H1 (cell line): ENCODE measurements at regions not wholly inside any gene's neighbourhood (a gene's known extent, or its start where the extent isn't known, plus 50 kb on each side); places are given as distances from the start of the nearest gene placed in this dataset.

Experiments used
- CTCF ChIA-PET: fragments of 300-600 bp; sonication (Branson Sonifier 250); formaldehyde crosslinking; loops from one replicate; lab custom pipeline; 2021; ENCODE audit not compliant: partially characterized antibody; lab: Charles Lee
- POLR2A ChIA-PET: fragments of 300-600 bp; sonication (Branson Sonifier 250); formaldehyde crosslinking; loops from one replicate; lab custom pipeline; 2021; ENCODE audit warnings: inconsistent platforms; ENCODE audit not compliant: partially characterized antibody; lab: Charles Lee
- DNase-seq, 2 experiments: peaks; one replicate each; pipeline versions ENCODE4 v3.0.0 to v3.0.0-alpha.2; 2010 to 2022; ENCODE audit warnings: low spot score in 2 of 2, low read depth in 1 of 2, mixed read lengths in 1 of 2
- FAIRE-seq: peaks from 2 replicates; lab custom pipeline; 2011; peaks lifted over from hg19 to GRCh38; lab: Jason Lieb, UNC
- H2AFZ ChIP-seq: 2 replicates; pipeline ENCODE4 v1.8.1; 2012; ENCODE audit warnings: low read length, inconsistent platforms
- H2AK5ac ChIP-seq: 2 replicates; pipeline ENCODE4 v1.6.1; 2013; ENCODE audit warnings: low read depth, low read length
- H2BK120ac ChIP-seq: replicated peaks from 2 replicates; pipeline ENCODE3; 2013; ENCODE audit warnings: low read depth, low read length, inconsistent platforms
- H2BK12ac ChIP-seq: 2 replicates; pipeline ENCODE4 v1.6.1; 2013; ENCODE audit warnings: low read depth, low read length
- H2BK15ac ChIP-seq: 2 replicates; pipeline ENCODE4 v1.6.1; 2013; ENCODE audit warnings: low read length
- H2BK20ac ChIP-seq: 2 replicates; pipeline ENCODE4 v1.6.1; 2013; ENCODE audit warnings: low read length
- H2BK5ac ChIP-seq: 2 replicates; pipeline ENCODE4 v1.6.1; 2013; ENCODE audit warnings: low read depth, low read length
- H3K14ac ChIP-seq: 2 replicates; pipeline ENCODE4 v1.6.1; 2013; ENCODE audit warnings: inconsistent platforms; ENCODE audit not compliant: insufficient read length
- H3K18ac ChIP-seq: 2 replicates; pipeline ENCODE4 v1.6.1; 2013; ENCODE audit warnings: low read length; ENCODE audit errors: extremely low read depth
- H3K23ac ChIP-seq: 2 replicates; pipeline ENCODE4 v1.6.1; 2013; ENCODE audit warnings: inconsistent platforms; ENCODE audit not compliant: insufficient read length
- H3K23me2 ChIP-seq: 2 replicates; pipeline ENCODE4 v1.6.1; 2013; ENCODE audit warnings: low read depth, low read length
- H3K27ac ChIP-seq: 2 replicates; pipeline ENCODE4 v1.6.1; 2011; ENCODE audit warnings: low read depth, low read length, inconsistent platforms
- H3K27me3 ChIP-seq, 4 experiments: replicated peaks in 1 of 4; 1 replicate in 1 of 4; 2 replicates in 3 of 4; pipeline versions ENCODE4 v1.6.1 to v1.8.1; 2011 to 2013; ENCODE audit warnings: low read length in 3 of 4, mild to moderate bottlenecking in 3 of 4, inconsistent platforms in 2 of 4, mixed read lengths in 2 of 4, moderate library complexity in 1 of 4; ENCODE audit not compliant: control insufficient read depth in 3 of 4, insufficient read depth in 3 of 4; ENCODE audit errors: extremely low read depth in 1 of 4
- H3K36me3 ChIP-seq, 4 experiments: 2 replicates each; pipeline versions ENCODE4 v1.6.1 to v1.8.1; 2011 to 2013; ENCODE audit warnings: mild to moderate bottlenecking in 4 of 4, low read length in 3 of 4, moderate library complexity in 2 of 4, control low read depth in 1 of 4, inconsistent platforms in 1 of 4; ENCODE audit not compliant: insufficient read depth in 4 of 4, control insufficient read depth in 2 of 4
- H3K4ac ChIP-seq: replicated peaks from 2 replicates; pipeline ENCODE3; 2013; ENCODE audit warnings: low read length, low read depth, mixed read lengths, inconsistent platforms; ENCODE audit not compliant: insufficient read length
- H3K4me1 ChIP-seq, 4 experiments: replicated peaks in 1 of 4; 1 replicate in 1 of 4; 2 replicates in 3 of 4; pipeline versions ENCODE4 v1.6.1 to v1.8.1; 2011 to 2013; ENCODE audit warnings: low read length in 3 of 4, inconsistent platforms in 2 of 4, mixed read lengths in 1 of 4; ENCODE audit not compliant: insufficient read depth in 4 of 4, control insufficient read depth in 3 of 4
- H3K4me2 ChIP-seq, 2 experiments: 2 replicates each; pipeline versions ENCODE4 v1.6.1 to v1.8.1; 2011 to 2013; ENCODE audit warnings: low read depth in 2 of 2, low read length in 2 of 2, control low read depth in 1 of 2, inconsistent platforms in 1 of 2, mild to moderate bottlenecking in 1 of 2; ENCODE audit not compliant: insufficient read depth in 1 of 2
- H3K4me3 ChIP-seq, 4 experiments: fragments of 200-600, 300-600 bp in 1 of 4; sonication (generic), shearing (Covaris generic), sonication (Bioruptor Twin) in 1 of 4; 2 replicates each; pipeline versions ENCODE4 v1.5.1 to v1.8.1; 2011 to 2016; ENCODE audit warnings: low read length in 4 of 4, low read depth in 3 of 4, control low read depth in 2 of 4, inconsistent platforms in 2 of 4, mild to moderate bottlenecking in 2 of 4, mixed read lengths in 1 of 4, moderate library complexity in 1 of 4; ENCODE audit not compliant: insufficient read depth in 2 of 4; ENCODE audit errors: extremely low read depth in 1 of 4
- H3K56ac ChIP-seq: replicated peaks from 2 replicates; pipeline ENCODE3; 2013; ENCODE audit warnings: low read depth, mild to moderate bottlenecking, mixed read lengths, low read length, inconsistent platforms; ENCODE audit not compliant: insufficient read length
- H3K79me1 ChIP-seq: 2 replicates; pipeline ENCODE4 v1.6.1; 2013; ENCODE audit warnings: low read depth, low read length, control low read depth
- H3K79me2 ChIP-seq, 2 experiments: 2 replicates each; pipeline versions ENCODE4 v1.6.1 to v1.8.1; 2012 to 2013; ENCODE audit warnings: low read length in 2 of 2, mild to moderate bottlenecking in 2 of 2, inconsistent platforms in 1 of 2; ENCODE audit not compliant: insufficient read depth in 2 of 2, control insufficient read depth in 1 of 2
- H3K9ac ChIP-seq, 4 experiments: replicated peaks in 1 of 4; 1 replicate in 1 of 4; 2 replicates in 3 of 4; pipeline versions ENCODE4 v1.6.1 to v1.8.1; 2011 to 2013; ENCODE audit warnings: low read depth in 3 of 4, low read length in 3 of 4, control low read depth in 2 of 4, mild to moderate bottlenecking in 2 of 4, moderate library complexity in 2 of 4, inconsistent platforms in 1 of 4; ENCODE audit errors: extremely low read depth in 1 of 4
- H3K9me3 ChIP-seq, 2 experiments: 2 replicates each; pipeline versions ENCODE4 v1.6.1 to v1.8.1; 2012 to 2013; ENCODE audit warnings: mild to moderate bottlenecking in 2 of 2, moderate library complexity in 2 of 2, control low read depth in 1 of 2, inconsistent platforms in 1 of 2, low read depth in 1 of 2, low read length in 1 of 2, mixed read lengths in 1 of 2; ENCODE audit not compliant: insufficient read depth in 2 of 2
- H4K20me1 ChIP-seq, 2 experiments: replicated peaks in 1 of 2; 2 replicates each; pipeline versions ENCODE3 to v1.8.1; 2011 to 2013; ENCODE audit warnings: inconsistent platforms in 2 of 2, low read length in 2 of 2, mild to moderate bottlenecking in 1 of 2; ENCODE audit not compliant: insufficient read depth in 2 of 2, control insufficient read depth in 1 of 2
- H4K5ac ChIP-seq: 2 replicates; pipeline ENCODE4 v1.6.1; 2013; ENCODE audit warnings: low read length, low read depth, mixed read lengths, inconsistent platforms; ENCODE audit not compliant: insufficient read length
- H4K8ac ChIP-seq: 2 replicates; pipeline ENCODE4 v1.8.0; 2013; ENCODE audit warnings: mild to moderate bottlenecking, moderate library complexity, low read length, inconsistent platforms; ENCODE audit not compliant: insufficient read depth; ENCODE audit errors: extremely low read depth
- H4K91ac ChIP-seq: replicated peaks from 2 replicates; pipeline ENCODE3; 2013; ENCODE audit warnings: low read length, mixed read lengths, inconsistent platforms; ENCODE audit not compliant: insufficient read length
- ASH2L ChIP-seq: fragments of 200-600, 300-600 bp; sonication (generic); IDR thresholded peaks from one replicate; pipeline ENCODE4 v1.7.1; 2017; ENCODE audit warnings: low read length
- SAP30 ChIP-seq: fragments of 300-600 bp; sonication (generic); IDR thresholded peaks from 2 replicates; pipeline ENCODE4 v1.7.1; 2012; ENCODE audit warnings: low read length, moderate library complexity, mild to moderate bottlenecking, inconsistent platforms; ENCODE audit not compliant: insufficient read depth, insufficient replicate concordance
- WGBS, 2 experiments: shearing (Covaris generic) in 1 of 2; methylation state at CpG; one replicate each; pipeline versions ENCODE4 v1.1.6 to v1.1.7; 2013 to 2015; ENCODE audit warnings: low lambda C conversion rate in 2 of 2, mixed read lengths in 2 of 2, inconsistent platforms in 1 of 2, low coverage in 1 of 2, missing lambda C conversion rate in 1 of 2; ENCODE audit not compliant: insufficient replicate concordance in 2 of 2, insufficient coverage in 1 of 2, insufficient read length in 1 of 2; ENCODE audit errors: extremely low coverage in 1 of 2, missing lambda C conversion rate in 1 of 2; 5-methylcytosine and 5-hydroxymethylcytosine counted together

DNA sequence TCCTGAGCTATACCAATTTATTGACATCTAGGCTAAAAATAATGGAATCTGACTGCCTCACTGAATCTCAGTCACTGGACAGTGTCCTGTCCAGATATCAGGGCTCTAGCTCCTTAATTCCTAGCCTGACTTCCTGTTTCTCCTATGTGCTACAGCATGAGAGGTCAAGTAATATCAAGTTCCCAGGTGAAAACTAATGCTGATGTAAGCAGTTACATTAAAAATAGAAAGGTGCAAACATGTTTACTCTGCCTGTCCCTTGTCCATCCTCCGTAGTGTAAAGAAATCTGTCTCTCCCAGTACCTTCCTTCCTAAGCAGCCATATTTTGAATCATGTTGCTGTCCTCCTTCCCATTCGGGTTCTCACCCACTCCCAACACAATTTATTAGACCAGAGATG, 145.9 kb upstream of the GHR start:
- H2BK20ac ChIP-seq = no peak overlapping the region; the same call in 1 of the 2 replicates
- no peak for FAIRE-seq
- H3K79me2 ChIP-seq = no peaks in the 10 kb centered on the region
- H3K18ac ChIP-seq = no peak overlapping the region
- CTCF ChIA-PET = interaction anchor here (0.7 to 1.1 kb wide), 3 partner anchors 12 to 359 kb away, joined by 3 to 5 read pairs (median 3); no protein-coding TSS in a partner anchor
- no peak overlapping the region for H2BK12ac ChIP-seq
- no peaks in the 10 kb centered on the region for H3K36me3 ChIP-seq
- H3K27me3 ChIP-seq = no peaks in the 10 kb centered on the region
- no peak overlapping the region for H3K4me3 ChIP-seq
- H2BK120ac ChIP-seq = no peak overlapping the region
- no peaks in the 10 kb centered on the region for H4K20me1 ChIP-seq
- no peaks in the 10 kb centered on the region for H3K9me3 ChIP-seq
- POLR2A ChIA-PET = no interaction called here
- no peak overlapping the region for H3K56ac ChIP-seq
- H3K27ac ChIP-seq = no peak overlapping the region
- 97% methylated on average over 2 of the region's 2 CpGs; no CpG with 5 or more reads in 1 of the 2 experiments for WGBS, 2 experiments
- no peaks in the 10 kb centered on the region for H3K4me1 ChIP-seq
- H4K5ac ChIP-seq = no peak overlapping the region
- no peaks in the 10 kb centered on the region for H3K23me2 ChIP-seq
- H3K79me1 ChIP-seq = no peaks in the 10 kb centered on the region
- no peak overlapping the region for H3K4me2 ChIP-seq
- H2AFZ ChIP-seq = no peak overlapping the region; the same call in 1 of the 2 replicates
- no peak overlapping the region for H2BK5ac ChIP-seq
- H3K4ac ChIP-seq = no peak overlapping the region
- DNase-seq = no peak
- no peak overlapping the region for H3K23ac ChIP-seq
- no peak overlapping the region for H2BK15ac ChIP-seq
- no peak overlapping the region for H4K8ac ChIP-seq
- no peak overlapping the region for H3K14ac ChIP-seq
- H3K9ac ChIP-seq = no peak overlapping the region
- H4K91ac ChIP-seq = no peak overlapping the region
- H2AK5ac ChIP-seq = no peak overlapping the region
- TF ChIP-seq SAP30 = no peak
- no peak for TF ChIP-seq ASH2L
